Right lobe of liver (tissue), 4 donors: ENCODE measurements at regions not wholly inside any gene's neighbourhood (a gene's known extent, or its start where the extent isn't known, plus 50 kb on each side); places are given as distances from the start of the nearest gene placed in this dataset.

Source experiments
- CTCF ChIP-seq, 4 donors: fragments of 200-600 bp in 3 of 4; fragments of 450-650 bp in 1 of 4; IDR thresholded peaks; one replicate each; pipeline versions ENCODE4 v1.5.1 to v1.8.0; 2016 to 2022; ENCODE audit warnings: antibody characterized with exemption in 4 of 4, mild to moderate bottlenecking in 2 of 4
- POLR2A ChIP-seq: fragments of 450-650 bp; IDR thresholded peaks from one replicate; pipeline ENCODE4 v1.6.1; 2017; ENCODE audit warnings: antibody characterized with exemption, mild to moderate bottlenecking
- donor health status: DM: no; HTN: no; CAD: no.
- donor health status: DM: no; HTN: no; CAD: no.
- donor health status: DM: no; HTN: yes; CAD: no.

- no peak for TF ChIP-seq CTCF (IDR thresholded peaks at IDR 0.05)
- TF ChIP-seq POLR2A = no peak
Observed at GRCh38 chr3:33929813-33930212, 131.4 kb downstream of the PDCD6IP start.
